ENCODE measurements at regions not wholly inside any gene's neighbourhood (a gene's known extent, or its start where the extent isn't known, plus 50 kb on each side); places are given as distances from the start of the nearest gene placed in this dataset.

- ChIA-PET POLR2A (no interaction called here), CTCF (interaction anchor here (1.0 to 1.8 kb wide), 17 partner anchors 9 to 500 kb away, joined by 3 to 8 read pairs (median 3); partner anchors contain the start of gene TMEM131L)
- TF ChIP-seq, protein P1, sequence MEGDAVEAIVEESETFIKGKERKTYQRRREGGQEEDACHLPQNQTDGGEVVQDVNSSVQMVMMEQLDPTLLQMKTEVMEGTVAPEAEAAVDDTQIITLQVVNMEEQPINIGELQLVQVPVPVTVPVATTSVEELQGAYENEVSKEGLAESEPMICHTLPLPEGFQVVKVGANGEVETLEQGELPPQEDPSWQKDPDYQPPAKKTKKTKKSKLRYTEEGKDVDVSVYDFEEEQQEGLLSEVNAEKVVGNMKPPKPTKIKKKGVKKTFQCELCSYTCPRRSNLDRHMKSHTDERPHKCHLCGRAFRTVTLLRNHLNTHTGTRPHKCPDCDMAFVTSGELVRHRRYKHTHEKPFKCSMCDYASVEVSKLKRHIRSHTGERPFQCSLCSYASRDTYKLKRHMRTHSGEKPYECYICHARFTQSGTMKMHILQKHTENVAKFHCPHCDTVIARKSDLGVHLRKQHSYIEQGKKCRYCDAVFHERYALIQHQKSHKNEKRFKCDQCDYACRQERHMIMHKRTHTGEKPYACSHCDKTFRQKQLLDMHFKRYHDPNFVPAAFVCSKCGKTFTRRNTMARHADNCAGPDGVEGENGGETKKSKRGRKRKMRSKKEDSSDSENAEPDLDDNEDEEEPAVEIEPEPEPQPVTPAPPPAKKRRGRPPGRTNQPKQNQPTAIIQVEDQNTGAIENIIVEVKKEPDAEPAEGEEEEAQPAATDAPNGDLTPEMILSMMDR (IDR thresholded peaks at IDR 0.05; ENCODE audit: control extremely low read depth, extremely low read depth, low read depth, missing control alignments): no peak
- no peak for DNase-seq (ENCODE audit: extremely low spot score)
These were observed 60.5 kb upstream of the TRIM2 start for GRCh38 chr4:153143527-153144348.

DNA sequence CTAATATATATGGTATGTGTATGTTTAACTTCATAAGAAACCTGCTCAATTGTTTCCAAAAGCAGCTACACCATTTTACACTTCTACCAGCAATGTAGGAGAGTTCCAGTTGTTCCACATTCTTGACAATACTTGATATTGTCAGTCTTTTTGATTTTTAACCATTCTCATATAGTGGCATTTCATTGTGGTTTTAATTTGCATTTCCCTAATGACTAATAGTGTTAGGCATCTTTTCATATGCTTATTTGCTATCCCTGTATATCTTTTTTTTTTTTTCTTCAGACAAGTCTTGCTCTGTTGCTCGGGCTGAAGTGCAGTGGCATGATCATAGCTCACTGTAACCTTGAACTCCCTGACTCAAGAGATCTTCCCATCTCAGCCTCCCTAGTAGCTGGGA, 58.2 kb upstream of the TRIM2 start:
- POLR2A ChIA-PET: no interaction called here
- TF ChIP-seq, protein P1 (IDR thresholded peaks at IDR 0.05; ENCODE audit: control extremely low read depth, extremely low read depth, low read depth, missing control alignments): no peak

GRCh38 chr4:153146961-153147360, 57.3 kb upstream of the TRIM2 start:
- ChIA-PET CTCF (interaction anchor here (0.8 to 2.4 kb wide), 5 partner anchors 19 to 603 kb away, joined by 3 to 11 read pairs (median 3); partner anchors contain the start of gene TRIM2), POLR2A (no interaction called here)
- TF ChIP-seq, protein P1 (IDR thresholded peaks at IDR 0.05; ENCODE audit: control extremely low read depth, extremely low read depth, low read depth, missing control alignments): no peak
- DNase-seq (ENCODE audit: extremely low spot score): no peak

More for the DNA sequence above, 58.2 kb upstream of the TRIM2 start:
- no peak for DNase-seq (ENCODE audit: extremely low spot score)
- CTCF ChIA-PET: interaction anchor here (0.8 to 2.4 kb wide), 5 partner anchors 12 to 604 kb away, joined by 3 to 11 read pairs (median 3); partner anchors contain the start of gene TRIM2

- CTCF ChIA-PET: interaction anchor here (1.0 to 1.2 kb wide), 2 partner anchors 11 to 21 kb away, joined by 3 read pairs; no protein-coding TSS in a partner anchor
- no peak for DNase-seq (ENCODE audit: extremely low spot score)
- TF ChIP-seq, protein P1 (IDR thresholded peaks at IDR 0.05; ENCODE audit: control extremely low read depth, extremely low read depth, low read depth, missing control alignments): no peak
- POLR2A ChIA-PET: no interaction called here
These were observed 55.5 kb upstream of the TRIM2 start for GRCh38 chr4:153148791-153149190.

- CTCF ChIA-PET: interaction anchor here (1.0 kb wide), 2 partner anchors 9 to 68 kb away, joined by 3 read pairs; no protein-coding TSS in a partner anchor
- POLR2A ChIA-PET: no interaction called here
These were observed 52.4 kb upstream of the TRIM2 start for GRCh38 chr4:153151535-153152455.

More at GRCh38 chr4:153151535-153152455, 52.4 kb upstream of the TRIM2 start:
- TF ChIP-seq, protein P1 (IDR thresholded peaks at IDR 0.05; ENCODE audit: control extremely low read depth, extremely low read depth, low read depth, missing control alignments): no peak
- DNase-seq (ENCODE audit: extremely low spot score): peak; percentile 45

Data from GM10248 (cell line).